A673 (cell line): ENCODE measurements at regions not wholly inside any gene's neighbourhood (a gene's known extent, or its start where the extent isn't known, plus 50 kb on each side); places are given as distances from the start of the nearest gene placed in this dataset.

ENCODE experiments used
- BruUV-seq: library from RNA; stranded (reverse); fragments of 400-500 nt; replicated peaks from 2 replicates; lab custom pipeline; 2021; lab: Mats Ljungman, UMichigan
- CTCF ChIA-PET: fragments of 300-600 bp; sonication (Branson Sonifier 250); formaldehyde crosslinking; loops from one replicate; lab custom pipeline; 2022; ENCODE audit warnings: antibody characterized with exemption; lab: Charles Lee
- POLR2A ChIA-PET: fragments of 300-600 bp; sonication (Branson Sonifier 250); formaldehyde crosslinking; loops from one replicate; lab custom pipeline; 2022; ENCODE audit warnings: antibody characterized with exemption; ENCODE audit not compliant: low non-redundant PET; lab: Charles Lee
- DNase-seq: peaks from one replicate; pipeline ENCODE4 v3.0.0-alpha.2; 2015; ENCODE audit warnings: low spot score
- H3K27ac ChIP-seq: fragments of 200-600 bp; sonication (generic); 2 replicates; pipeline ENCODE4 v1.5.1; 2016; ENCODE audit warnings: mixed run types, low read depth, mild to moderate bottlenecking, mixed read lengths, antibody characterized with exemption, low read length; ENCODE audit not compliant: poor library complexity, severe bottlenecking
- H3K27me3 ChIP-seq: fragments of 200-600 bp; sonication (generic); replicated peaks from 2 replicates; pipeline ENCODE4 v1.6.1; 2017; ENCODE audit warnings: mixed run types, low read depth, mild to moderate bottlenecking, mixed read lengths, antibody characterized with exemption, low read length; ENCODE audit not compliant: insufficient read depth, poor library complexity
- H3K36me3 ChIP-seq: fragments of 200-600 bp; sonication (generic); 2 replicates; pipeline ENCODE4 v1.6.1; 2016; ENCODE audit warnings: mixed run types, mild to moderate bottlenecking, mixed read lengths, antibody characterized with exemption, low read length; ENCODE audit not compliant: insufficient read depth, poor library complexity, severe bottlenecking
- H3K4me1 ChIP-seq: fragments of 200-600 bp; sonication (generic); 2 replicates; pipeline ENCODE4 v1.6.1; 2017; ENCODE audit warnings: mixed run types, mild to moderate bottlenecking, mixed read lengths, antibody characterized with exemption, low read length; ENCODE audit not compliant: insufficient read depth, poor library complexity, severe bottlenecking
- H3K4me3 ChIP-seq: fragments of 200-600 bp; sonication (generic); 2 replicates; pipeline ENCODE4 v1.5.1; 2016; ENCODE audit warnings: low read depth, mixed run types, mild to moderate bottlenecking, mixed read lengths, low read length; ENCODE audit not compliant: poor library complexity, severe bottlenecking
- H3K9me3 ChIP-seq: fragments of 200-600 bp; sonication (generic); 2 replicates; pipeline ENCODE4 v1.6.1; 2016; ENCODE audit warnings: mixed run types, low read depth, mild to moderate bottlenecking, mixed read lengths, antibody characterized with exemption, low read length; ENCODE audit not compliant: poor library complexity, severe bottlenecking
- EZH2 ChIP-seq: fragments of 200-600 bp; sonication (generic); IDR thresholded peaks from 2 replicates; pipeline ENCODE4 v1.6.1; 2017; ENCODE audit warnings: borderline replicate concordance, low read depth, mild to moderate bottlenecking, mixed read lengths, antibody characterized with exemption, low read length; ENCODE audit not compliant: poor library complexity, severe bottlenecking
- intact Hi-C: fragments of 100-400 bp; cut with micrococcal nuclease; formaldehyde crosslinking; loops from one replicate; pipeline ENCODE4 v1.10.0; 2022; ENCODE audit not compliant: unreplicated experiment
- TF ChIP-seq, protein P1 (sequence below): fragments of 300-800, 200-600 bp; sonication (generic); conservative IDR thresholded peaks from 2 replicates; pipeline ENCODE4 v1.5.1; 2017; ENCODE audit warnings: low read depth, mild to moderate bottlenecking, antibody characterized with exemption, low read length, moderate library complexity, mixed read lengths

DNA sequence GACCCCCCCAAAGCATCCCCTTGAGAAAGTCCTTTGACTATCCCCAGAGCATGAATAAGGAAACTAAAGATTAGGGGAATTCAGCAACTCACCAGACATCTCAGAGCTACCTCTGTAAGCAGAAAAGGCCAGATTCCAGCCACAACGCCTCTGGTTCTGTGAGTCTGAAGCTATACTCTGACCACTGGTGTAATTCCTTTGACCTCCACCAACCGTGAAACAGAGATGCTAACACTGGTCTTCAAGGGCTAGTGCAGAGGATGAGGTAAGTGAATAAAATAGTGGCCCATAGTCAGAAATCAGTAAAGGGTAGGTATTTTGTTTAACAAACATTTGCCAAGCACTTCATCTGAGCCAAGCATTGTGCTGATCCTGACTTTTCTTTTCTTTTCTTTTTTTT, 353.4 kb downstream of the NPIPA8 start:
- POLR2A ChIA-PET, result no interaction called here
- CTCF ChIA-PET, result no interaction called here
- Histone ChIP-seq H3K9me3 (no peaks in the 10 kb centered on the region), H3K27ac (no peak overlapping the region), H3K4me1 (no peaks in the 10 kb centered on the region), H3K27me3 (no peaks in the 10 kb centered on the region), H3K4me3 (no peak overlapping the region), H3K36me3 (no peaks in the 10 kb centered on the region)
- TF ChIP-seq EZH2, result no peak
- TF ChIP-seq, protein P1, sequence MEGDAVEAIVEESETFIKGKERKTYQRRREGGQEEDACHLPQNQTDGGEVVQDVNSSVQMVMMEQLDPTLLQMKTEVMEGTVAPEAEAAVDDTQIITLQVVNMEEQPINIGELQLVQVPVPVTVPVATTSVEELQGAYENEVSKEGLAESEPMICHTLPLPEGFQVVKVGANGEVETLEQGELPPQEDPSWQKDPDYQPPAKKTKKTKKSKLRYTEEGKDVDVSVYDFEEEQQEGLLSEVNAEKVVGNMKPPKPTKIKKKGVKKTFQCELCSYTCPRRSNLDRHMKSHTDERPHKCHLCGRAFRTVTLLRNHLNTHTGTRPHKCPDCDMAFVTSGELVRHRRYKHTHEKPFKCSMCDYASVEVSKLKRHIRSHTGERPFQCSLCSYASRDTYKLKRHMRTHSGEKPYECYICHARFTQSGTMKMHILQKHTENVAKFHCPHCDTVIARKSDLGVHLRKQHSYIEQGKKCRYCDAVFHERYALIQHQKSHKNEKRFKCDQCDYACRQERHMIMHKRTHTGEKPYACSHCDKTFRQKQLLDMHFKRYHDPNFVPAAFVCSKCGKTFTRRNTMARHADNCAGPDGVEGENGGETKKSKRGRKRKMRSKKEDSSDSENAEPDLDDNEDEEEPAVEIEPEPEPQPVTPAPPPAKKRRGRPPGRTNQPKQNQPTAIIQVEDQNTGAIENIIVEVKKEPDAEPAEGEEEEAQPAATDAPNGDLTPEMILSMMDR, result no peak
- no peak for DNase-seq
- intact Hi-C loops, result no loop called here
- no TSS peak for BruUV-seq

DNA sequence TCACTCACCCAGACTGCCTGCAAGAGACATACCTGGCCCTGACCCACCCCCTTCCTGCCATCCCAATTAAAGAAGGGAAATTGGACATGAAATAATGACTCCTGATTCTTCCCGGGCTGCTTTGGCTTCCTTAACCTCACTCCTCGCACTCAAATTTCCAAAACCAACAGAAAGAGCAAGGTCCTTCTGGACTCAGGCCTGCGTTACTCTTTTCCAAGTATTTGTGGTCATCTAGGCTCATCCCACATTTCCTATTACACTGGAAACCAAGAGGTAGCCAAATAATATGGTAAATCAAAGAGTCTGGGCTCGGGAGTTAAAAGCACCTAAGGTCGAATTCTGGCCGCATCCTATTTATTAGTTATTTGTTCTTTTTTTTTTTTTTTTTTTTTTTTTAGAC, 359.3 kb downstream of the NPIPA8 start:
- H3K27me3 ChIP-seq, result no peaks in the 10 kb centered on the region
- H3K27ac ChIP-seq, result no peak overlapping the region
- POLR2A ChIA-PET, result no interaction called here
- no peaks in the 10 kb centered on the region for H3K4me1 ChIP-seq
- no TSS peak for BruUV-seq
- TF ChIP-seq, protein P1, result no peak
- TF ChIP-seq EZH2, result no peak
- H3K36me3 ChIP-seq, result no peaks in the 10 kb centered on the region
- intact Hi-C loops, result no loop called here
- no peak overlapping the region for H3K4me3 ChIP-seq
- CTCF ChIA-PET, result no interaction called here
- DNase-seq, result no peak
- H3K9me3 ChIP-seq, result no peaks in the 10 kb centered on the region

DNA sequence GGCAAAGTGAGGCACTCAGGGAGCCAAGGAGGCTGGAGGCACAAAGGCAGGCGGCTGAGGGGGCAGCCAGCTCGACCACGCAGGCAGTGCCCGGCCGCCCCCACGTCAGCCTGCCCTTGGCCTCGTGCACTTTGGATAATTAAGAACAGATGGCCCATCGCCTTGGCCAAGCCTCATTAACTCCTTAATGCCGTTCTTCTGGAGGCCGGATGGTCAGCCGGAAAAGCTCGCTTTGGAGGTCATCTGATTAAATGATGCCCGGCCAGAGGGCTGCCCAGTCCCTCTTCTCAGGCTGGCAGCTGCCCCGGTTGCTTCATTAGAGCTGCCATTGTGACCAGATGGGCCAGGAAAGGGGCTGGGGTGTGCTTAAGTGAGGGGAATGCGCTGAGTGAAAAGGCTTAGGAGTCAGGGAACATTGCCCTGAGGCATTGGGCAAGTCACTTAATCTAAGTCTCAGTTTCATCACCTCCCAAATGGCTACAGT, 364.0 kb downstream of the NPIPA8 start:
- CTCF ChIA-PET, result no interaction called here
- no TSS peak for BruUV-seq
- no peak overlapping the region for H3K4me3 ChIP-seq

More for the DNA sequence above, 364.0 kb downstream of the NPIPA8 start:
- Histone ChIP-seq H3K4me1 (no peaks in the 10 kb centered on the region), H3K27ac (no peak overlapping the region), H3K9me3 (peaks cover 2% of the 10 kb centered on the region), H3K27me3 (no peaks in the 10 kb centered on the region), H3K36me3 (no peaks in the 10 kb centered on the region)
- no peak for TF ChIP-seq EZH2
- TF ChIP-seq, protein P1, result no peak
- POLR2A ChIA-PET, result no interaction called here
- DNase-seq, result no peak
- intact Hi-C loops, result no loop called here
